Upper lobe of left lung (tissue), 4 donors: ENCODE measurements at regions not wholly inside any gene's neighbourhood (a gene's known extent, or its start where the extent isn't known, plus 50 kb on each side); places are given as distances from the start of the nearest gene placed in this dataset.

Source experiments
- EP300 ChIP-seq, 4 donors: sonication (generic); formaldehyde crosslinking; IDR thresholded peaks; one replicate each; pipeline ENCODE4 v1.5.1; 2017; ENCODE audit warnings: antibody characterized with exemption in 4 of 4, control low read depth in 2 of 4
- POLR2AphosphoS5 ChIP-seq, 2 donors: sonication (generic); formaldehyde crosslinking; IDR thresholded peaks; one replicate each; pipeline ENCODE4 v1.5.1; 2017; ENCODE audit warnings: antibody characterized with exemption in 2 of 2
- TF ChIP-seq, protein P1 (sequence below), 6 experiments: fragments of 450-650 bp in 4 of 6; fragments of 200-600 bp in 2 of 6; sonication (generic) in 2 of 6; IDR thresholded peaks; one replicate each; pipeline ENCODE4 v1.5.1; 2016 to 2019; ENCODE audit warnings: antibody characterized with exemption in 6 of 6

GRCh38 chr3:180196658-180197057, 159.9 kb upstream of the PEX5L start:
- TF ChIP-seq, protein P1, sequence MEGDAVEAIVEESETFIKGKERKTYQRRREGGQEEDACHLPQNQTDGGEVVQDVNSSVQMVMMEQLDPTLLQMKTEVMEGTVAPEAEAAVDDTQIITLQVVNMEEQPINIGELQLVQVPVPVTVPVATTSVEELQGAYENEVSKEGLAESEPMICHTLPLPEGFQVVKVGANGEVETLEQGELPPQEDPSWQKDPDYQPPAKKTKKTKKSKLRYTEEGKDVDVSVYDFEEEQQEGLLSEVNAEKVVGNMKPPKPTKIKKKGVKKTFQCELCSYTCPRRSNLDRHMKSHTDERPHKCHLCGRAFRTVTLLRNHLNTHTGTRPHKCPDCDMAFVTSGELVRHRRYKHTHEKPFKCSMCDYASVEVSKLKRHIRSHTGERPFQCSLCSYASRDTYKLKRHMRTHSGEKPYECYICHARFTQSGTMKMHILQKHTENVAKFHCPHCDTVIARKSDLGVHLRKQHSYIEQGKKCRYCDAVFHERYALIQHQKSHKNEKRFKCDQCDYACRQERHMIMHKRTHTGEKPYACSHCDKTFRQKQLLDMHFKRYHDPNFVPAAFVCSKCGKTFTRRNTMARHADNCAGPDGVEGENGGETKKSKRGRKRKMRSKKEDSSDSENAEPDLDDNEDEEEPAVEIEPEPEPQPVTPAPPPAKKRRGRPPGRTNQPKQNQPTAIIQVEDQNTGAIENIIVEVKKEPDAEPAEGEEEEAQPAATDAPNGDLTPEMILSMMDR (IDR thresholded peaks at IDR 0.05), result no peak
- no peak for TF ChIP-seq EP300 (IDR thresholded peaks at IDR 0.05)
- no peak for TF ChIP-seq POLR2AphosphoS5 (IDR thresholded peaks at IDR 0.05)
